GM23338 (cell line): ENCODE measurements at regions not wholly inside any gene's neighbourhood (a gene's known extent, or its start where the extent isn't known, plus 50 kb on each side); places are given as distances from the start of the nearest gene placed in this dataset.

ENCODE experiments used
- ATAC-seq: fragments of 200-7000 bp; cut with Tn5 transposase; 3 replicates; pipeline ENCODE4 v1.9.1; 2020
- DNase-seq: peaks from one replicate; pipeline ENCODE4 v3.0.0-alpha.2; 2015; ENCODE audit warnings: low spot score
- H2AFZ ChIP-seq: fragments of 200-600 bp; sonication (generic); 2 replicates; pipeline ENCODE4 v1.8.0; 2016; ENCODE audit warnings: antibody characterized with exemption, mild to moderate bottlenecking, moderate library complexity
- H3F3A ChIP-seq: fragments of 200-600 bp; sonication (generic); replicated peaks from 2 replicates; pipeline ENCODE4 v1.8.0; 2017; ENCODE audit warnings: antibody characterized with exemption, mixed run types, low read depth
- H3K27ac ChIP-seq: fragments of 200-600 bp; sonication (generic); 2 replicates; pipeline ENCODE4 v1.6.1; 2016; ENCODE audit warnings: low read depth
- H3K27me3 ChIP-seq: fragments of 200-600 bp; sonication (generic); 2 replicates; pipeline ENCODE4 v1.8.0; 2016; ENCODE audit warnings: mild to moderate bottlenecking, mixed run types, moderate library complexity; ENCODE audit not compliant: insufficient read depth
- H3K36me3 ChIP-seq: fragments of 200-600 bp; sonication (generic); 2 replicates; pipeline ENCODE4 v1.8.0; 2016; ENCODE audit warnings: mild to moderate bottlenecking; ENCODE audit not compliant: insufficient read depth
- H3K4me1 ChIP-seq: fragments of 200-600 bp; sonication (generic); 2 replicates; pipeline ENCODE4 v1.8.0; 2016; ENCODE audit warnings: mild to moderate bottlenecking, moderate library complexity; ENCODE audit not compliant: insufficient read depth
- H3K4me2 ChIP-seq: fragments of 200-600 bp; sonication (generic); 2 replicates; pipeline ENCODE4 v1.7.1; 2017; ENCODE audit warnings: mixed run types
- H3K4me3 ChIP-seq: fragments of 200-600 bp; sonication (generic); 2 replicates; pipeline ENCODE4 v1.6.1; 2016; ENCODE audit warnings: mixed run types
- H3K79me2 ChIP-seq: fragments of 200-600 bp; sonication (generic); replicated peaks from 2 replicates; pipeline ENCODE4 v1.8.0; 2017; ENCODE audit warnings: mild to moderate bottlenecking; ENCODE audit not compliant: insufficient read depth
- H3K9me2 ChIP-seq: fragments of 200-600 bp; sonication (generic); 2 replicates; pipeline ENCODE4 v1.8.0; 2017; ENCODE audit not compliant: insufficient read depth
- H4K20me1 ChIP-seq: fragments of 200-600 bp; sonication (generic); replicated peaks from 2 replicates; pipeline ENCODE4 v1.8.0; 2017; ENCODE audit warnings: mild to moderate bottlenecking; ENCODE audit not compliant: insufficient read depth
- H3K27ac Mint-ChIP-seq: 2 replicates; pipeline ENCODE4 v1.8.0; 2020; ENCODE audit warnings: inconsistent platforms, mild to moderate bottlenecking, moderate library complexity, mixed read lengths
- H3K27me3 Mint-ChIP-seq: 3 replicates; pipeline ENCODE4 v1.8.0; 2022; ENCODE audit warnings: low read depth, mild to moderate bottlenecking, moderate library complexity, mixed read lengths, inconsistent platforms; ENCODE audit not compliant: insufficient read depth, poor library complexity
- H3K36me3 Mint-ChIP-seq: 3 replicates; pipeline ENCODE4 v1.8.0; 2021; ENCODE audit warnings: low read depth, mild to moderate bottlenecking, inconsistent platforms, moderate library complexity, mixed read lengths
- H3K4me1 Mint-ChIP-seq: 3 replicates; pipeline ENCODE4 v1.8.0; 2020; ENCODE audit warnings: mild to moderate bottlenecking, inconsistent platforms, mixed read lengths
- H3K4me3 Mint-ChIP-seq: 3 replicates; pipeline ENCODE4 v1.8.0; 2021; ENCODE audit warnings: moderate library complexity, mild to moderate bottlenecking, inconsistent platforms, mixed read lengths
- H3K9me3 Mint-ChIP-seq: 3 replicates; pipeline ENCODE4 v1.8.0; 2020; ENCODE audit warnings: moderate library complexity, mild to moderate bottlenecking, inconsistent platforms, mixed read lengths
- ETS1 ChIP-seq: IDR thresholded peaks from 2 replicates; pipeline ENCODE4 v1.6.1; 2016; ENCODE audit warnings: antibody characterized with exemption
- EZH2phosphoT487 ChIP-seq: fragments of 200-600 bp; sonication (generic); IDR thresholded peaks from one replicate; pipeline ENCODE4 v1.8.1; 2018; ENCODE audit warnings: antibody characterized with exemption; ENCODE audit not compliant: unreplicated experiment
- JUNB ChIP-seq: IDR thresholded peaks from one replicate; pipeline ENCODE4 v1.6.1; 2016; ENCODE audit warnings: antibody characterized with exemption; ENCODE audit not compliant: unreplicated experiment
- NANOG ChIP-seq: IDR thresholded peaks from 2 replicates; pipeline ENCODE4 v1.6.1; 2016; ENCODE audit warnings: antibody characterized with exemption, borderline replicate concordance
- ZNF462 ChIP-seq: fragments of 250-450 bp; sonication (Bioruptor Pico); IDR thresholded peaks from 2 replicates; pipeline ENCODE4 v1.5.0; 2020; ENCODE audit warnings: mild to moderate bottlenecking, moderate library complexity
- TF ChIP-seq, protein P1 (sequence below): IDR thresholded peaks from one replicate; pipeline ENCODE4 v1.6.1; 2018; ENCODE audit warnings: antibody characterized with exemption; ENCODE audit not compliant: unreplicated experiment

- H4K20me1 ChIP-seq = no peaks in the 10 kb centered on the region
- ATAC-seq (no peak), DNase-seq (no peak)
- Mint-ChIP-seq H3K9me3 (no peaks in the 10 kb centered on the region; the same call in 2 of the 3 replicates), H3K27me3 (no peaks in the 10 kb centered on the region), H3K4me1 (no peaks in the 10 kb centered on the region), H3K36me3 (no peaks in the 10 kb centered on the region), H3K27ac (no peak overlapping the region), H3K4me3 (no peak overlapping the region)
- no peaks in the 10 kb centered on the region for H3F3A ChIP-seq
- TF ChIP-seq, protein P1, sequence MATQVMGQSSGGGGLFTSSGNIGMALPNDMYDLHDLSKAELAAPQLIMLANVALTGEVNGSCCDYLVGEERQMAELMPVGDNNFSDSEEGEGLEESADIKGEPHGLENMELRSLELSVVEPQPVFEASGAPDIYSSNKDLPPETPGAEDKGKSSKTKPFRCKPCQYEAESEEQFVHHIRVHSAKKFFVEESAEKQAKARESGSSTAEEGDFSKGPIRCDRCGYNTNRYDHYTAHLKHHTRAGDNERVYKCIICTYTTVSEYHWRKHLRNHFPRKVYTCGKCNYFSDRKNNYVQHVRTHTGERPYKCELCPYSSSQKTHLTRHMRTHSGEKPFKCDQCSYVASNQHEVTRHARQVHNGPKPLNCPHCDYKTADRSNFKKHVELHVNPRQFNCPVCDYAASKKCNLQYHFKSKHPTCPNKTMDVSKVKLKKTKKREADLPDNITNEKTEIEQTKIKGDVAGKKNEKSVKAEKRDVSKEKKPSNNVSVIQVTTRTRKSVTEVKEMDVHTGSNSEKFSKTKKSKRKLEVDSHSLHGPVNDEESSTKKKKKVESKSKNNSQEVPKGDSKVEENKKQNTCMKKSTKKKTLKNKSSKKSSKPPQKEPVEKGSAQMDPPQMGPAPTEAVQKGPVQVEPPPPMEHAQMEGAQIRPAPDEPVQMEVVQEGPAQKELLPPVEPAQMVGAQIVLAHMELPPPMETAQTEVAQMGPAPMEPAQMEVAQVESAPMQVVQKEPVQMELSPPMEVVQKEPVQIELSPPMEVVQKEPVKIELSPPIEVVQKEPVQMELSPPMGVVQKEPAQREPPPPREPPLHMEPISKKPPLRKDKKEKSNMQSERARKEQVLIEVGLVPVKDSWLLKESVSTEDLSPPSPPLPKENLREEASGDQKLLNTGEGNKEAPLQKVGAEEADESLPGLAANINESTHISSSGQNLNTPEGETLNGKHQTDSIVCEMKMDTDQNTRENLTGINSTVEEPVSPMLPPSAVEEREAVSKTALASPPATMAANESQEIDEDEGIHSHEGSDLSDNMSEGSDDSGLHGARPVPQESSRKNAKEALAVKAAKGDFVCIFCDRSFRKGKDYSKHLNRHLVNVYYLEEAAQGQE = no peak
- TF ChIP-seq EZH2phosphoT487 = no peak
- no peak for TF ChIP-seq NANOG
- TF ChIP-seq ETS1 = no peak
- TF ChIP-seq ZNF462 (CRISPR knock-in tag) = no peak
- TF ChIP-seq JUNB = no peak
- no peaks in the 10 kb centered on the region for H3K36me3 ChIP-seq
- no peaks in the 10 kb centered on the region; the same call in 1 of the 2 replicates for H3K9me2 ChIP-seq
- H3K79me2 ChIP-seq = no peaks in the 10 kb centered on the region
- no peaks in the 10 kb centered on the region for H3K27me3 ChIP-seq
- H3K4me1 ChIP-seq = no peaks in the 10 kb centered on the region
- H3K27ac ChIP-seq = no peak overlapping the region
- H2AFZ ChIP-seq = no peak overlapping the region
- no peak overlapping the region for H3K4me2 ChIP-seq
- no peak overlapping the region for H3K4me3 ChIP-seq
Observed at GRCh38 chr6:94736236-94736635, 841.1 kb upstream of the MANEA start.
